K562 (cell line): ENCODE measurements at regions not wholly inside any gene's neighbourhood (a gene's known extent, or its start where the extent isn't known, plus 50 kb on each side); places are given as distances from the start of the nearest gene placed in this dataset.

Experiments used
- ATF1 ChIP-seq, 2 experiments: fragments of 450-650 bp in 1 of 2; IDR thresholded peaks; 2 replicates each; pipeline ENCODE4 v1.6.1; 2016; ENCODE audit warnings: missing compliant biosample characterization in 1 of 2, missing genetic modification characterization in 1 of 2
- ATF6 ChIP-seq: sonication (generic); formaldehyde crosslinking; IDR thresholded peaks from 2 replicates; pipeline ENCODE4 v1.4.0; 2020; ENCODE audit warnings: mild to moderate bottlenecking, missing genetic modification reagents
- EZH2 ChIP-seq: IDR thresholded peaks from 2 replicates; pipeline ENCODE4 v1.6.1; 2012; ENCODE audit warnings: low read depth, mild to moderate bottlenecking, inconsistent platforms, low read length, borderline replicate concordance
- HMG20B ChIP-seq: fragments of 250-450 bp; sonication (Bioruptor Pico); IDR thresholded peaks from 2 replicates; pipeline ENCODE4 v1.5.0; 2021; ENCODE audit warnings: mild to moderate bottlenecking
- PHF8 ChIP-seq: fragments of 200-600 bp; sonication (generic); IDR thresholded peaks from 2 replicates; pipeline ENCODE4 v1.6.1; 2012; ENCODE audit warnings: mixed run types, mild to moderate bottlenecking, inconsistent platforms, low read length, moderate library complexity, borderline replicate concordance
- ZNF707 ChIP-seq: fragments of 250-450 bp; sonication (Bioruptor Pico); conservative IDR thresholded peaks from 2 replicates; pipeline ENCODE4 v1.8.0; 2022; ENCODE audit warnings: inconsistent platforms, mild to moderate bottlenecking, moderate library complexity
- TF ChIP-seq, protein P1 (sequence below): IDR thresholded peaks from 3 replicates; pipeline ENCODE4 v1.6.1; 2011; ENCODE audit warnings: borderline replicate concordance, mild to moderate bottlenecking; ENCODE audit not compliant: insufficient read length, insufficient read depth

DNA sequence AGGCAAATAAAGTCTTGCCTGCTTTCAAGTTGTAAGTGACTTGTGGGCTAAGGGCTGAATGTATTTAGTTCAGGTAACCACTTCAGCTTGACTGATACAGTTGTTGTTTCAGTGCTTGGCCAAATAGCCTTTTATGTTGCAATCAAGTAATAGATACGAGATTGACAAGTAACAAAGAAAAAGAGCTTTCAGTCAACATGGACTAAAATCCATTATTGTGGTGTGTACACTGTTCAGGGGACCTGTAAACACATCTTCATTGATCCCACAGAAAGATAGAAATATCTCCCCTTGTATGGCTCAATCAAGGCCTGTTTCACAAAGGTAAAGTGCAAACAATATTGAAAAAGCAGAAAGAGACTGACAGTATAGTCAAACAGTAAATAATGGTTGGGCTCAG, 224.8 kb upstream of the TMCO5A start:
- TF ChIP-seq ATF1 (CRISPR knock-in tag; IDR thresholded peaks at IDR 0.05) (no peak), ATF1 (tag; IDR thresholded peaks at IDR 0.05) (no peak), PHF8 (no peak), HMG20B (CRISPR knock-in tag) (no peak), EZH2 (no peak), ATF6 (CRISPR knock-in tag) (no peak), ZNF707 (CRISPR knock-in tag) (no peak)
- TF ChIP-seq, protein P1, sequence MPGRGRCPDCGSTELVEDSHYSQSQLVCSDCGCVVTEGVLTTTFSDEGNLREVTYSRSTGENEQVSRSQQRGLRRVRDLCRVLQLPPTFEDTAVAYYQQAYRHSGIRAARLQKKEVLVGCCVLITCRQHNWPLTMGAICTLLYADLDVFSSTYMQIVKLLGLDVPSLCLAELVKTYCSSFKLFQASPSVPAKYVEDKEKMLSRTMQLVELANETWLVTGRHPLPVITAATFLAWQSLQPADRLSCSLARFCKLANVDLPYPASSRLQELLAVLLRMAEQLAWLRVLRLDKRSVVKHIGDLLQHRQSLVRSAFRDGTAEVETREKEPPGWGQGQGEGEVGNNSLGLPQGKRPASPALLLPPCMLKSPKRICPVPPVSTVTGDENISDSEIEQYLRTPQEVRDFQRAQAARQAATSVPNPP: no peak
